ENCODE measurements at regions not wholly inside any gene's neighbourhood (a gene's known extent, or its start where the extent isn't known, plus 50 kb on each side); places are given as distances from the start of the nearest gene placed in this dataset.

GRCh38 chr10:110403593-110403992 lies 94.1 kb upstream of the DUSP5 start:
- TF ChIP-seq CTCF (IDR thresholded peaks at IDR 0.05): no peak
- TF ChIP-seq POLR2A (IDR thresholded peaks at IDR 0.05): no peak
